GM19397 (cell line): ENCODE measurements at regions not wholly inside any gene's neighbourhood (a gene's known extent, or its start where the extent isn't known, plus 50 kb on each side); places are given as distances from the start of the nearest gene placed in this dataset.
"Not testable (repeated sequence)": the region's sequence is repeated elsewhere in the genome, so short reads cannot be mapped to it uniquely, and the experiment has no call there.

Experiments
- ATAC-seq: cut with Tn5 transposase; IDR thresholded peaks from one replicate; pipeline ENCODE4 v1.9.1; 2021; ENCODE audit warnings: mild to moderate bottlenecking, moderate library complexity; ENCODE audit not compliant: unreplicated experiment

- ATAC-seq, result no peak
Observed at GRCh38 chr3:16704941-16705340, 99.7 kb upstream of the DAZL start.

GRCh38 chr3:16707260-16707659 lies 102.0 kb upstream of the DAZL start:
- no peak for ATAC-seq

GRCh38 chr3:16708285-16708684 lies 103.1 kb upstream of the DAZL start:
- ATAC-seq, result no peak

- ATAC-seq, result not testable (repeated sequence)
Observed at GRCh38 chr3:16711691-16712090, 106.5 kb upstream of the DAZL start.

DNA sequence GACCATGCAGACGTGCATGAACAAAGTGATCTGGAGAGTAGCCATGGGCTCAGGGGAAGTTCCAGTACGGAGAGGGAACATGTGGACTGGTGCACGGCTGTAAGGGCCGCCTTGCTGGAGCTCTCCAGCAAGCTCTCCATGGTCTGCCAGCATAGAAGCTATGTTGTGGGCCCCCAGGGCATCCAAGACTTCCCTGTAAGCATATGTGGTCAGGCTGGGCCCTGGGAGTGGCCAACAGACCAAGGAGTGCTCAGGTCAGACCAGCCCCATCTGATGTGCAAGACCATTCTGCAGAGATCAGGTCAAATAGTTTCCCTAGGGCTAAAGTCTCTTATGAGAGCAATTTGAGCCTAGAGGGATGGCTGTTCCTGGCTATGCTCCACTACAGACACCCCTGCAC lies 110.1 kb upstream of the DAZL start:
- ATAC-seq, result no peak

- no peak for ATAC-seq
Observed at GRCh38 chr3:16719426-16719825, 114.2 kb upstream of the DAZL start.

DNA sequence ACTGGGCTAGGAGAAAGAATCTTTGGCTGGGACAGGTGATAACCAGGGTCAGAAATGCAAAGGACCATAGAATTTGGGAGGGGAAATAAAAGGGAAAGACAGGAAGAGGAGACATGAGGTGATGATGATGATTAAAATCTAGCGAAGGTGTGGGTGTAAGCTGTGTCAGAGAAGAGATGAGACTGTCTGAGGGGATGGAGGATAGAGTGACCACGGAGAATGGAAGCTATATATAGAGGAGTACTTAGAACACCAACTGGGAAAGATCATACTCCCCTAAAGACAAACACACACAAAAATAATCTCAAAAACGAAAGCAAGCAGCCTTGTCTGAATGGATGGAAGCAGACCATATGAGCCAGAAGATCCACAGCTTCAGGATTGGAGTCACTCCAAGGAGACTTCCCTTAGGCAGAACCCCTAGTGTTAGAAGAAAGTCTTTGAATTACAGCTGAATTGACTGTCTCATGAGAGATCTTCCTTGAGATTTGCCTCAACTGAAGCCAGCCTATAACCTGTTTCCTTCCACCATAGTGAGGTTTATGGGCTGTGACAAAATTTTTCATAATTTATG lies 115.2 kb upstream of the DAZL start:
- no peak for ATAC-seq

- ATAC-seq, result no peak
Observed at GRCh38 chr3:16721494-16721893, 116.3 kb upstream of the DAZL start.

DNA sequence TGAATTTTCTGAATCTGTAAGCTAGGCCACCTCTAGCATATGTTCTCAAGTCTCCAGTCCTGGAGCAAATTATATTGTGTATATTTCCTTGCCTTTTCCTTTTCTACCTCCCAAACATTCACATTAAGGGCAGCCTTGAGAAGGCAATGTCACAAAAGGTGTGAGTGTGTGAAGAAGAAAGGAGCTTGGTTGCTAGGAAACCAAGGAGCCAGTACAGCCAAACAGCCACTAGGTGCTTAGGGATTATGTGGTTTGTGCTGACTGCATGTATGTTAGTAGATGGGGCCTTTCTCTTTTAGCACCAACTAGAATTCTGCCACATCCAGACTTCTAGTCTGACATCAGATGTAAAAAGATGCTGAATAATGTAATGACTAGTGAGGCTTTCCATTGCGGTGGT lies 118.8 kb upstream of the DAZL start:
- no peak for ATAC-seq

DNA sequence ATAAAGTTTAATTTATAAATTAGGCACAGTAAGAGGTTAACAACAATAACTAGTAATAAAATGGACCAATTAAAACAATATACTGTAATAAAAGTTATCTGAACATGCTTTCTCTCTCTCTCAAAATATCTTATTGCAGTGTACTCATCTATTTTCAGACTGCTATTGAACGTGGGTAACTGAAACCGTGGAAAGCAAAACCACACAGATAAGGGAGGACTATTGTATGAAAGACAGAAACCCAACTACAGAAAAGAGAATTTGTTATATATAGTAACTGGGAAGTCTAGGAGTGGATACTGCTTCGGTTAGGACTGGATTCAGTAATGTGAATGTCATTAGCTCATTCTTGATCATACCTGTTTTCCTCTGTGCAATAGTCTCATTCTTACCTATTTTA lies 119.3 kb upstream of the DAZL start:
- ATAC-seq, result no peak

DNA sequence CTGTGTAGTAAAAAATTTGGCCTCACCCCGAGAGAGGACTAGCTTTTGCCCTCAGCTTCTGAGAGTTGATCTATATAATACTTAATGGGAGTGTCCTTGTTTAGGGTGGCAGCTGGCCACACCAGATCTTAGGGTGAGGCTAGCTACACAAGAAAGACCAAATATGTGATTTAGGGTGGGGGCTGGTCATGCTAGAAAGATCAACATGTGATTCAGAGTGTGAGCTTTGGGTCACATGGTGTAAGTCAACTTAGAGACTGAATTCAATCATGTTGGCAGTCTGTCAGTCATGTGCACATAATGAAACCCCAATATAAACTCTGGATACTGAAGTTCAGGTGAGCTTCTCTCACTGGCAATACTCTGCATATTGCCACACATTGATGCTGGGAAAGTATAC lies 120.7 kb upstream of the DAZL start:
- ATAC-seq, result no peak

DNA sequence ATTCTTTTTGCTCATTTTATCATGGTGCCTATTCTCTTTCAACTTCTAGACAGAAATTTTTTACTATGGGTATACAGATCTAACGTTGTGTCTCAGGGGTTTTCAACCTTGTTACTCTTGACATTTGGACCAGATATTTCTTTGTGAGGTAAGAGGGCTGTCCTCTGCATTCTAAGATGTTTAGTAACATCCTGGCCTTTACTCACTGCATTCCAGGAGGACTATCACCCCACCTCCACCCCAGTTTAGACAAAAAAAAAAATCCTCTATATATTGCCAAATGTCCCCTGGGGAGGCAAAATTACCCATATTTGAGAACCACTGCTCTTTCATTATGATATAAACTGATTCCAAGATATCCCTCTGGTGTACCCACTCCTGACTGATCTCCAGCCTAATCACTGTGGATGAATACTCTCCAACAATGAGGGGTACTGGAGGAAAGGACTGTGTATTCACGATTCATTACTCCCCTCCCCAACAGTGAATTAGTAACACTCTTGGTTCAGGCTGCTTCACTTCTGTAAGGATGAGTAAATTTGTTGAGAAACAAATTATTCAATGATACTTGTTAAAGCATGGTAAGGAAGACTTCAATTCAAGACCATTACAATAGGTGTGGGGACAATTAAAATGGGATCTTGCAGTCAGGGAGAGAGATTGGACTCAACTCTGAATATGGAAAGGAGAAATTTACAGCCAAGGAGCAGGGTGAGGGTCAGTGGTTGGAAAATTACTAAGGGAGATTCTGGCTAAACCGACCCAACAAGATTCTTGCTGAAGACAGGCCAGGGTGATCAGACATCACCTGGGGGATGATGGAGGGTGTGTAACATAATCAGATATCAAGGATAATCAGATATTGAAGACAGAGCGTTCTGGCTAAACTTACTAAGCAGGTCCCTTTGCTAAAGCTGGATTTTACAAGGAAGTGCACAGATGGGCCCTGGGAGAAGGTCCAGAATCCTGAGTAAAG lies 123.8 kb upstream of the DAZL start:
- ATAC-seq, result no peak

- ATAC-seq, result no peak
Observed at GRCh38 chr3:16738451-16738850, 133.2 kb upstream of the DAZL start.

DNA sequence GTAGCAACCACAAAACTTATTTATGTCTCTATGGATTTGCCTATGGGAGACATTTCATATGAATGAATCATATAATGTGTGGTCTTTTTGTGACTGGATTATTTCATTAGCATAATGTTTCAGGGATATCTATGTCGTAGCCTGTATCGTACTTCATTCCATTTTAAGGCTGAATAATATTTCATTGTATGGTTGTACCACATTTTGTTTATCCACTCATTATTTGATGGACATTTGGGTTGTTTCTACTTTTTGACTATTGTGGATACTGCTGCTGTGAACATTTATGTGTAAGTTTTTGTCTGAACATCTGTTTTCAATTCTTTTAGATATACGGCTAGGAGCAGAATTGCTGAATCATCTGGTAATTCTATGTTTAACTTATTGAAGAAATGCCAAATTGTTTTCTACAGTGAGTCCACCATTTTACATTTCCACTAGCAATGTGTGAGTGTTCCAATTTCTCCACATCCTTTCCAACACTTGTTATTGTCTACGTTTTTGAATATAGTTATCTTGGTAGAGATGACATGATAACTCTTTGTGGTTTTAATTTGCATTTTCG lies 134.4 kb upstream of the DAZL start:
- ATAC-seq, result no peak

DNA sequence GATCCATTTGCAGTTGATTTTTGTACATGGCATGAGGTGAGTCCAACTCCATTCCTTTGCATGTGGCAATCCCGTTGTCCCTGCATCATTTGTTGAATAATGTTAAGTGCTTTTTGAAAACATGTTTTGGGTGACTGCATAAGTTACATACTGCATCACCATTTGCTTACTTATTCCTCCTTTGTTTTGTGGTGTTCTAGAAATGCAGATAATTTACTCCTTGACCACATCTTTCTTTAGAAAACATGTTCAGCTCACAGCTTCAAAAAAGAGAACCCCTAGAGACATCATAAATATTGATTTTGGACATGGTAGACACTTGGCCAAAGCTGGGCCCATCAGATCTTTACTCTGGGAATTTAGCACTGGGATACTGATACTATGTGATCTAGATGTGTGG lies 135.3 kb upstream of the DAZL start:
- no peak for ATAC-seq

GRCh38 chr3:16741103-16741758 lies 136.0 kb upstream of the DAZL start:
- no peak for ATAC-seq

DNA sequence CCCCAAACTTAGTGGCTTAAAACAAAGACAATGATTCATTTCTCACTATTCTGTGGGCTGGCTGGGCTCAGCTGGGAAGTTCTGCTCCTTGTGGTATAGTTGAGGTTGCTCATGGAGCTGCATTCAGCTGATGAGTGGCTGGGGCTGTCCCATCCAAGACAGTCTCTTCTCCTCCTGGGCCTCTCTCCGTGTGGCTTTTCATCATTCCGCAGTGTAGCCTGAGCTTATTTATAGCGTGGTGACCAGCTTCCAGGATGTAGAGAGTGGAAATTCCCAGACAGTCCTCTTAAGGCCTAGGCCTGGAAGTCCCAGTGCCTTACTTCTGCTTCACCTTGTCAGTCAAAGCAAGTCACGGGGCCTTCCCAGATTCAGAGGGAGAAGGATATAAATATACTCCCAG lies 136.7 kb upstream of the DAZL start:
- ATAC-seq, result no peak

DNA sequence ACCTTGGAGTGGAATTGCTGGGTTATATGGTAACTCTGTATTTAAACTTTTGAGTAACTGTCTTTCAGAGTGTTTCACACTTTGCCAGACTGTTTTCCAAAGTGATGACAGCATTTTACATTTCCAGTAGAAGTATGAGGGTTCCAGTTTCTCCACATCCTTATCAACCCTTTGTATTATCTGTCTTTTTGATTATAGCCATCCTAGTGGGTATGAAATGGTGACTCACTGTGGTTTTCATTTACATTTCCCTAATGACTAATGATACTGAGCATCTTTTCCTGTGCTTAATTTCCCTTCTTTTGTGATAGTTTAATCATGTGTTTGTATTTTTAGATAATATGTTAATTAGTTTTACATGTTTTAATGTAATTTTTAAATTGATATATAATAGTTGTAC lies 138.1 kb upstream of the DAZL start:
- no peak for ATAC-seq

DNA sequence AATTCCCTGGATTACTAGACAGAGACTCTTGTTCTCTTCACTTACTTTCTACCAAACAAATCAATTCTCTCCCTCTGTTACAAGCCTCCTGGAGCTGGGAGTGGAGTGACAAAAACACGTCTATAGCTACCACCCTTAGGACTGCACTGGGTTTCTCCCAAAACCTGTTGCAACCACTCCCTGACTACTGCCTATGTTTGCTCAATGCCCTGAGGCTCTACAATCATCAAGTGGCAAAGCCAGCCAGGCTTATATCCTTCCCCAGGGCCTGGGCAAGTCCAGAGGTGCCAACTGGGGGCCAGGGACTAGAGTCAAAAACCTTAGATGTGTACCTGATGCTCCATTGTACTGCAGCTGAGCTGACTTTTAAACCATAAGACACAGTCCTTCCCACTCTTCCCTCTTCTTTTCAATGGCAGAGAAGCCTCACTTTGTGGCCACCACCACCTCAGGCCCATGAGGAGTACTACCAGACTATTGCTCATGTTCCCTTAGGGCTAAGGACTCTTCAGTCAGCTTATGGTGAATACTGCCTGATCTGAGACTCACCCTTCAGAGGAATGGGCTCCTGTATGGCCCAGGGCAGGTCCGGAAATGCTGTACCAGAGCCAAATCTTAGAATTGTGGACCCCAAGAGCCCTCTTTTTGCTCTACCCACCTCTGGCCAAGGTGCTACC lies 125.4 kb upstream of the PLCL2 start:
- no peak for ATAC-seq

- ATAC-seq, result no peak
Observed at GRCh38 chr3:16761571-16761970, 123.2 kb upstream of the PLCL2 start.

GRCh38 chr3:16765661-16766060 lies 119.1 kb upstream of the PLCL2 start:
- no peak for ATAC-seq
